ENCODE measurements at regions not wholly inside any gene's neighbourhood (a gene's known extent, or its start where the extent isn't known, plus 50 kb on each side); places are given as distances from the start of the nearest gene placed in this dataset.

DNA sequence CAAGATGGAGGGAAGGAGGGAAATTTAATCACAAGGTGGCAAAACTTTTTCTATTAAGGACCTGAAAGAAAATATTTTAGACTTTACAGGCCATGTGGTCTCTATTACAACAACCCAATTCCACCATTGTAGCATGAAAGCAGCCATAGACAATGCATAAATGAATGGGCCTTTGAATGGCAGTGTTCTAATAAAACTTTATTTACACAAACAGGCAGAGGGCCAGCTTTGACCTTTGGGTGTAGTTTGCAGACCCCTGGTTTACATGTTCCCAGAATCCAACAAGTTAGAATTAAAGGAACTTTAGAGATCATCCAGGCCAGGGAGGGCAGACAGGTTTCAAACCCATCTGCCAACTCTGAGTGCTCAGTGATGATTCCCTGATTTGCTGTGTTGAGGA, 95.2 kb downstream of the BANF2 start:
- H3K4me1 ChIP-seq: peaks cover 0 to 4% (median 0%) of the 10 kb centered on the region in 4 donors
- peaks cover 0 to 2% (median 0%) of the 10 kb centered on the region in 4 donors for H3K9me3 ChIP-seq
- no peak for DNase-seq
- no peak overlapping the region for H3K4me3 ChIP-seq
- no peaks in the 10 kb centered on the region for H3K36me3 ChIP-seq
- intact Hi-C loops (cut with DNase I): no loop called here
- no peaks in the 10 kb centered on the region for H3K27me3 ChIP-seq
- peak overlapping the region; percentile 38 to 59 (median 52) for H3K27ac ChIP-seq
- TF ChIP-seq POLR2A (IDR thresholded peaks at IDR 0.05): no peak
- no peak for TF ChIP-seq POLR2AphosphoS5 (IDR thresholded peaks at IDR 0.05)
- no peak for TF ChIP-seq EP300 (IDR thresholded peaks at IDR 0.05)
- TF ChIP-seq, protein P1, sequence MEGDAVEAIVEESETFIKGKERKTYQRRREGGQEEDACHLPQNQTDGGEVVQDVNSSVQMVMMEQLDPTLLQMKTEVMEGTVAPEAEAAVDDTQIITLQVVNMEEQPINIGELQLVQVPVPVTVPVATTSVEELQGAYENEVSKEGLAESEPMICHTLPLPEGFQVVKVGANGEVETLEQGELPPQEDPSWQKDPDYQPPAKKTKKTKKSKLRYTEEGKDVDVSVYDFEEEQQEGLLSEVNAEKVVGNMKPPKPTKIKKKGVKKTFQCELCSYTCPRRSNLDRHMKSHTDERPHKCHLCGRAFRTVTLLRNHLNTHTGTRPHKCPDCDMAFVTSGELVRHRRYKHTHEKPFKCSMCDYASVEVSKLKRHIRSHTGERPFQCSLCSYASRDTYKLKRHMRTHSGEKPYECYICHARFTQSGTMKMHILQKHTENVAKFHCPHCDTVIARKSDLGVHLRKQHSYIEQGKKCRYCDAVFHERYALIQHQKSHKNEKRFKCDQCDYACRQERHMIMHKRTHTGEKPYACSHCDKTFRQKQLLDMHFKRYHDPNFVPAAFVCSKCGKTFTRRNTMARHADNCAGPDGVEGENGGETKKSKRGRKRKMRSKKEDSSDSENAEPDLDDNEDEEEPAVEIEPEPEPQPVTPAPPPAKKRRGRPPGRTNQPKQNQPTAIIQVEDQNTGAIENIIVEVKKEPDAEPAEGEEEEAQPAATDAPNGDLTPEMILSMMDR (IDR thresholded peaks at IDR 0.05): no peak

DNA sequence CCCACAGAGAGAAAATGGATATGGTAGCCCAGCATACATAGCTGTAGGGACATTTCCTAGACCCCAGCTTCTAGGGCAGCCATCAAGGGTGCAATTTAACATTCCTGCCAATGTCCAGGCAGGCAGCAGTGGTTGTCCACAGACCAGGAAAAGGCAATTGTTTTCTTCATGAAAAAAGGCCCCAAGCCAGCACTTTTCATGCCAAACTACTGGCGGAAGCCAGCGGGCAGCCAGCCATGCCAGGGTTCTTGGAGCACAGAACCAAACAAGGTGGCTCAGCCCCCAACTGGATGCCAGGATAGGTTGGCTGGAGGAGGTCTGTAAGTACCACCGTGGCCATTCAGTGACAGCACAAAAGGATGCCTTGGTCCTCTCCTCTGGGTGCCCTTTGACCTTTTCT, 94.6 kb downstream of the BANF2 start:
- no peak for DNase-seq
- Histone ChIP-seq H3K9me3 (peaks cover 0 to 2% (median 0%) of the 10 kb centered on the region in 4 donors), H3K4me3 (no peak overlapping the region), H3K27me3 (no peaks in the 10 kb centered on the region), H3K36me3 (no peaks in the 10 kb centered on the region), H3K4me1 (peaks cover 0 to 4% (median 0%) of the 10 kb centered on the region in 4 donors), H3K27ac (peak overlapping the region in 3 of 4 donors; percentile 21 to 59 (median 54))
- TF ChIP-seq EP300 (IDR thresholded peaks at IDR 0.05) (no peak), POLR2AphosphoS5 (IDR thresholded peaks at IDR 0.05) (no peak), POLR2A (IDR thresholded peaks at IDR 0.05) (no peak)
- TF ChIP-seq, protein P1 (IDR thresholded peaks at IDR 0.05): no peak
- intact Hi-C loops (cut with DNase I): no loop called here
- WGBS, 2 donors: 59 to 91% methylated on average over 3 of the region's 3 CpGs

DNA sequence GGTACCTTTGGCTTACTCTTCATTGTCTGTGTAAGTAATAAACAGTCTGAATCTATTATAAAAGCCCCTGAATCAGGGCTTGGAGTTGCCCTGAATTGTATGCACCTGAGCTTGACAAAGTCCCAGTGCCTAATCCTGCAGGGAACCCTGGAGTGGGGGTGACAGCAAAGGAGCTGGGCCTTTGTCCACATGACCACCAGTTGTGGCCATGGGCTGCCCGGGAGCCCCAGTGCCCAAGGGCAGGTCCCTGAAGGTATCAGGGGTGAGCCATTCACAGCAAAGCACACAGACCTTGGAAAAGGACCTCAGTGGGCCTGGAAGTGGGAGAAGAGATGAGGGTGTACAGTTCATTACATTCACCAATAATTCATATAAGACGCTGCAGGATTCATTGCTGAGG, 94.2 kb downstream of the BANF2 start:
- intact Hi-C loops (cut with DNase I): no loop called here
- Histone ChIP-seq H3K27me3 (no peaks in the 10 kb centered on the region), H3K36me3 (no peaks in the 10 kb centered on the region), H3K9me3 (peaks cover 0 to 2% (median 0%) of the 10 kb centered on the region in 4 donors), H3K4me1 (peaks cover 0 to 4% (median 0%) of the 10 kb centered on the region in 4 donors), H3K27ac (no peak overlapping the region), H3K4me3 (no peak overlapping the region)
- no peak for DNase-seq
- TF ChIP-seq, protein P1 (IDR thresholded peaks at IDR 0.05): no peak
- TF ChIP-seq POLR2A (IDR thresholded peaks at IDR 0.05) (no peak), POLR2AphosphoS5 (IDR thresholded peaks at IDR 0.05) (no peak), EP300 (IDR thresholded peaks at IDR 0.05) (no peak)
- 94 to 99% methylated on average over 2 of the region's 2 CpGs for WGBS, 2 donors

DNA sequence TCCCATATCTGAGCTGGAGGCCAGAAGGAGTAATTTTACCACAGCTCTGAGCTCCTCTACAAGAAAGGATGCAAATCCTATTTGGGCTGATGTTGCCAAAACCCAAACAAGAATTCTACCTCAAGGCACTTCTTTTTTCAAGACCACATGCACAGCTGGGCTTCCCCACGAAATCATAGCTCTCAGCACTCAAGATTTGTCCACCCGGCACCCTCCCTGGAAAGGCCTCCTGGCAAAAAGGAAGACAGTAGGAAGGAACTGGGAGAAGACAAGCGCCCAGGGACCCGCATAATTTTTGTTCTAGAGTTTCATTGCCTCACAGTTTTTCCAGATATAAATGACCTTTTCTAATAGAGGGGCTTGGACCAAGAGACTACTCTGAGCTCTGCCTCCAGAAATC, 90.5 kb downstream of the BANF2 start:
- Histone ChIP-seq H3K4me1 (peaks cover 0 to 5% (median under 1%) of the 10 kb centered on the region in 4 donors), H3K36me3 (no peaks in the 10 kb centered on the region), H3K4me3 (no peak overlapping the region), H3K27me3 (no peaks in the 10 kb centered on the region), H3K27ac (no peak overlapping the region), H3K9me3 (peaks cover 0 to 2% (median 0%) of the 10 kb centered on the region in 4 donors)
- peak; percentile 29 for DNase-seq
- 80 to 88% methylated on average over 4 of the region's 4 CpGs for WGBS, 2 donors
- intact Hi-C loops (cut with DNase I): no loop called here
- TF ChIP-seq, protein P1 (IDR thresholded peaks at IDR 0.05): no peak
- TF ChIP-seq POLR2AphosphoS5 (IDR thresholded peaks at IDR 0.05): no peak
- TF ChIP-seq POLR2A (IDR thresholded peaks at IDR 0.05): no peak
- TF ChIP-seq EP300 (IDR thresholded peaks at IDR 0.05): no peak

DNA sequence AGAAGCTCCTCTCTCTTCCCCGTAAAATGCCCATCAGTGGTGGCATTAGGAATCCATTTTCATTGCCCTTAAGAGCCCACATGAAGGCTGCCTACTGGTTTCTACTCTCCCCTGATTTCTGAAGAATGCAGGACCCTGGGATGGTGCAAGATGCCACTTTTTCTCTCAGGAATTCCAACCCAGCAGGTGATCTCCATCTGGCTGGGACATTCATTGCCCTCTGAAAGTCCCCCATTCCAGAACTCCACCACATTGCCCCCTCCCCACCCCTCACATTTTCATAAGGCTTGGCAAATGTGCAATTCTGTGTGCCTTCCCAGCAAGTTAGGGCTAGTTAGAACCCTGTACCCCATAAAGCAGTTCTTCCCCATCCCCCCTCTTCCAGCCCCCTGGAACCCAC, 88.0 kb downstream of the BANF2 start:
- H3K4me3 ChIP-seq: no peak overlapping the region
- peaks cover 0 to 5% (median 0%) of the 10 kb centered on the region in 4 donors for H3K4me1 ChIP-seq
- intact Hi-C loops (cut with DNase I): no loop called here
- 93 to 97% methylated on average over 1 of the region's 1 CpG for WGBS, 2 donors
- H3K9me3 ChIP-seq: no peaks in the 10 kb centered on the region
- no peaks in the 10 kb centered on the region for H3K27me3 ChIP-seq
- H3K27ac ChIP-seq: no peak overlapping the region
- TF ChIP-seq POLR2AphosphoS5 (IDR thresholded peaks at IDR 0.05) (no peak), POLR2A (IDR thresholded peaks at IDR 0.05) (no peak), EP300 (IDR thresholded peaks at IDR 0.05) (no peak)
- TF ChIP-seq, protein P1 (IDR thresholded peaks at IDR 0.05): no peak
- H3K36me3 ChIP-seq: no peaks in the 10 kb centered on the region
- no peak for DNase-seq
